ENCODE measurements at regions not wholly inside any gene's neighbourhood (a gene's known extent, or its start where the extent isn't known, plus 50 kb on each side); places are given as distances from the start of the nearest gene placed in this dataset.

- TF ChIP-seq CTCF (conservative IDR thresholded peaks at IDR 0.05; ENCODE audit: low read depth in 2 of 2), result no peak
- no peak for TF ChIP-seq EZH2 (IDR thresholded peaks at IDR 0.05; ENCODE audit: low read depth, unreplicated experiment)
- no peak for TF ChIP-seq REST (IDR thresholded peaks at IDR 0.05; ENCODE audit: unreplicated experiment)
- TF ChIP-seq ZNF114 (CRISPR knock-in tag; IDR thresholded peaks at IDR 0.05), result no peak
- TF ChIP-seq EZH2phosphoT487 (IDR thresholded peaks at IDR 0.05; ENCODE audit: unreplicated experiment), result no peak
- no peak for TF ChIP-seq JUNB (IDR thresholded peaks at IDR 0.05; ENCODE audit: unreplicated experiment)
- TF ChIP-seq POLR2AphosphoS5 (IDR thresholded peaks at IDR 0.05; ENCODE audit: low read depth), result no peak
- TF ChIP-seq ETS1 (IDR thresholded peaks at IDR 0.05), result no peak
- no peak for TF ChIP-seq CREB1 (CRISPR knock-in tag; IDR thresholded peaks at IDR 0.05; ENCODE audit: low read depth)
- no peak for TF ChIP-seq NANOG (IDR thresholded peaks at IDR 0.05; ENCODE audit: borderline replicate concordance)
- no peak for TF ChIP-seq ZNF331 (CRISPR knock-in tag; IDR thresholded peaks at IDR 0.05; ENCODE audit: low read depth)
- no peak for TF ChIP-seq STAT1 (IDR thresholded peaks at IDR 0.05; ENCODE audit: unreplicated experiment)
- TF ChIP-seq ZNF462 (CRISPR knock-in tag; IDR thresholded peaks at IDR 0.05), result no peak
These were observed 81.7 kb upstream of the PRB2 start for GRCh38 chr12:11477110-11477509.
